ENCODE measurements at regions not wholly inside any gene's neighbourhood (a gene's known extent, or its start where the extent isn't known, plus 50 kb on each side); places are given as distances from the start of the nearest gene placed in this dataset.

DNA sequence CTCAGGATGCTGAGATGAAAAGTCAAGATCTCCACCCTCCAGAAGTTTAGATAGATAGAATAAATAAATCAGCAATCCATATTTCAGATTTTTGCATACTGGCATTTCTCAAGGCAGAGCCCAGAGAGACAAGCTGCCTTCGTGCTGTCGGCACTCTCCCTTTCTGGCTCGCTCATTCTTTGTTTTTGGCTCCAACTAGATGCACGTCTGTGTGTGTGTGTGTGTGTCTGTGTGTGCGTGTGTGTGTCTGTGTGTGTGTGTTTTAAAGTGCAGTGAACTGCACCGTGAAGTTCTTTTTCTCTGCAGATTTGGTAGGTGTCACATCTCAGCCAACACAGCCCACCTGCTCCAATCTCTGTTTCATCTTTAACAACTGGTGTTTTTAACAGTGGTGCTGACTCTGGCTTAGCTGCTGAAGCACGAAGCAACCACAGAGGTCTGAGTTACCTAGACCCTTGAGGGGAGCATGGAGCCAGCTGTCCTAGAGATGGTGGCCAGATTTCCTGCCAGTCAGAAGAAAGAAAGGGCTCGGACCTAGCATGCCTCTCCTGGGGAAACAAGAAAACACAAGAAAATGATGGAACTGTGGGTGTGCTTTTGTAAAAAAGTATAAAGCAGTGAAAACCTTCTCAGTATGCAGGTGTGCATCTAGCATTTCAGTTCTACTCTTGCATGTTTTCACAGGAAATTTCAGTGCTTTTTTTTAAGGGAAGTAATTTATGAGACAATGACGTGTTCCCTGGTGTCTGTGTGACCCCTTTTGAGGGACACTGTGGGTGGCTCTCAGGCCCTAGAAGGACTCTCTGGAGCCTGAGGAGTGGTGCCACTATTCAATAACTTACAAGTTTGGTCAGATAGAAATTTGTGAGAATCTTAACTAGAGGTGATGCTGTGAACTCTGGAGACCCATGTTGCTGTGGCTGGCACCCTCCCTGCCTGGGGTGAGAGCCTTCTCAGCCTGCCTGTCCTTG lies 364.3 kb downstream of the RNF144A start:
- TF ChIP-seq CTCF (IDR thresholded peaks at IDR 0.05; ENCODE audit: low read depth, low read length, poor library complexity, severe bottlenecking) = no peak
- TF ChIP-seq EZH2phosphoT487 (IDR thresholded peaks at IDR 0.05; ENCODE audit: borderline replicate concordance, low read length) = no peak

Measured in DOHH2 (cell line).